ENCODE measurements at regions not wholly inside any gene's neighbourhood (a gene's known extent, or its start where the extent isn't known, plus 50 kb on each side); places are given as distances from the start of the nearest gene placed in this dataset.

DNA sequence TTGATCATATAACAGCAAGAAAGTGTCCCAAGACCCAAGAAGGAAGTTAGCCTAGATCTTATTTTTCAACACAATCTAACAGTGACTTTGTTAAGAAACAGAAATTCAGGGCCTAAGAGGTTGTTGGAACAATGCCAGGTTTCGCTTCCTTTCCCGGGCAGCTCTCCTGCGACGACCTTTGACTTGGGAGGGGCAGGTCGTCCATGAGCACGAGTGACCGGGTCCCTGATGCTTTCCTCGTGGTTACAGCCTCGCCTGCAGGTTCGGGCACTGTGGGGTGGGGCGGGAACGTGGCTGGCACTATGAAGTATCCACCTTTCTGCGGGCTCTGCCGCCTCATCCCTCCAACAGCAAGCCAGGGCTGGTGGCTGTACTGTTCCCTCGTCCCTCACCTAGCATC is 90.1 kb upstream of the RGMA start (continued):
- TF ChIP-seq CREB1 (IDR thresholded peaks at IDR 0.05) (no peak), CBX8 (IDR thresholded peaks at IDR 0.05; ENCODE audit: borderline replicate concordance, low read depth, low read length) (no peak)

Measured in H1 (cell line).